NCI-H226 (cell line): ENCODE measurements at regions not wholly inside any gene's neighbourhood (a gene's known extent, or its start where the extent isn't known, plus 50 kb on each side); places are given as distances from the start of the nearest gene placed in this dataset.

ENCODE experiments used
- DNase-seq: peaks from one replicate; pipeline ENCODE4 v3.0.0-alpha.2; 2015

DNA sequence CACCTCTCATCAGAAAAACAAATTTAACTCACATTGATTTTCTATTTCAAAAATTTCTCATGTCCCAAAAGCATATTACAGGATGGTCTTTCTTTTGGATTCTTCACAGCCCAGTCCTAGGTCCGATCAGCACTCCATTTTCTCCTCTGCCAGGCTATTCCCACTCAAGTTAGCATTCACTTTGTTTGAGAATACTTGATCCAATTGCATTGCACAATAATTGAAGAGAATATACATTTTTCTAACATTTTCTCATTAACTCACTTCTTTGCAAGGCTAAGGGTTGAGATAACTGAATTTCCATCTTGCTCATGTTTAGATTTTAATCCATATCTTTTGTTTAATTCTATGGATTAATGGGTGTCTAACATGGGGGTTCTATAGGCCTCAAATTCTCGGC, 716.1 kb downstream of the QKI start:
- no peak for DNase-seq

DNA sequence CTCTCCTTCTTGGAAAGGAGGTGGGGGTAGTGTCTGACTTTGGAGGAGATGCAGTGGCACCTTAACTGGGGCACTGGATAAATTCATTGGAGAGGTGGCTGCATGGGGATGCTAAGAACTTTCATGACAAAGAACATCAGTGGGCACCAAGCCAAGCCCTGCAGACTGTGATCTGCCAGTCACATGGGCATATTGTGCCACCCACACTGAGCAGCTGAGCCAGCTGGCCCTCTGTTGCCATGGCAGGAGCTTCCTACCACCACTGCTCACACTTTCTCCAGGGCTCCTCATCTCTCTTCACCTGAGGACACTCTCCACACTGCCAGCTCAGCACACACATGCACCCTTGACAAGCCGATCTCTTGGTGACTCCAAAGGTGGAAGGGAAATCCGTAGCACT, 715.6 kb downstream of the QKI start:
- DNase-seq = no peak

DNA sequence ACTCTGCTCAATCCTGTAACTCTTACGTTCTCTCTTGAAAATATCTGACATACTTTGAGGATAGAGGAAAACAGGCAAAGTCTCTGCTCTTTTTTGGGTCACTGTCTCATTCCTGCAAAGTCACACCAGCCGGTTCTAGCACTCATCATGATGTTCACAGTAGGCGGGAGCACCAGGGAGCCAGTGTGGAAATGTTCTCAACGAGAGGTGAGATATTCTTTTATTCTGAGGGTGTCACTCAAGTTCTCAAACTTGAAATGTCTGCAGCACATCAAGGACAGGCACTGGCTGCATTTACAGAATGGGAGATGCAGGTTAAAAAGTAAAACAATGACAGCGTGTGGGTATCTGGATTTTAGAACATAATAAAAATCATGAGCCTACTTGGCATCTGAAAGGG, 714.7 kb downstream of the QKI start:
- no peak for DNase-seq

DNA sequence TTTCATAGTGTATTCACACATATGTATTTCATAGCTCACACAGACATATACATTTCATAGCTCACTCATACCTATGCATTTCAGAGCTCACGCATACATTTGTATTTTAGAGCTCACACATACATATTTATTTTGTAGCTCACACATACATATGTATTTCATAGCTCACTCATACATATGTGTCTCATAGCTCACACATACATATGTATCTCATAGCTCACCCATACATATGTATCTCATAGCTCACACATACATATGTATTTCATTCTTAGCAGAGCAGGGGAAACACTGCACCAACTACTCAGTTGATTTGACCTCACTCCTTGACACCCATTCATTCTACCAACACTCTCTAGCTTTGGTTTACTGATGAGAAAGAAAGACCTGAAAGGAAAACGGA, 713.6 kb downstream of the QKI start:
- no peak for DNase-seq

DNA sequence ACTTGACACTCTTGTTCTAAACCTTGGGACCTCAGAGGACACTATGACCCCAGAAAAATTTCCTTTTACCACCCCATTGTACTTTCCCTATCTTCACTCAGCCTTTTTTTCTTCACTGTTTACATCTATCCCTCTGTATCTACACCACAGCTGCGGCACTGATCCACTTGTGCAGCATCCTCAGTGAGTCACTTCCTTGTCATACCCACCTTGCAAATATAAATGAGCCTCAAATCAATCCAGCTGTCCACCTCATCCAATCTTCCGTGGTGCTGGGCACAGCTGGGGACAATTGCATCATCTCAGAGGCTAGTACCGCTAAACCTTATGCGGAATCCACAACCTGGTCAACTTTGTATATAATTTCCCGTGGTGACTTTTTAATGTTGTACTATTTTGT, 710.5 kb downstream of the QKI start:
- DNase-seq = no peak

DNA sequence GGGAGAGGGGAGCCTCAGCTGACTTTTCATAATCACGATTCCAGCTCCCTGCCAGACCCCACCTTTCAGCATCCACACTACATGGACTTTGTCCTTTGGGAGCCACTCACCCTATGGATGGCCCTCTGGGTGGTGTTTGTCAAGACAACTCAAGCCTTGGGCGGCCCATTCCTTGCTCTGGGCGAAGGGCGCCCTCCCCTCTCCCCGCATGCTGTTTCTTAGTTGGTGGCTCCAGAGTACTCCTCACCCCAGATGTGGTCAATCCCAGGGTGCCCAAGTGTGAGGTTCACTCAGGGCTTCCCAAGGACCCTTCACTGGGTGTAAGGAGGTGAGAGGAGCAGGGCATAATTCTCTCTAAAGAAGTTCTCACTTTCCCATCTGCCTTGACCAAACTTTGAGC, 710.0 kb downstream of the QKI start:
- DNase-seq = no peak

DNA sequence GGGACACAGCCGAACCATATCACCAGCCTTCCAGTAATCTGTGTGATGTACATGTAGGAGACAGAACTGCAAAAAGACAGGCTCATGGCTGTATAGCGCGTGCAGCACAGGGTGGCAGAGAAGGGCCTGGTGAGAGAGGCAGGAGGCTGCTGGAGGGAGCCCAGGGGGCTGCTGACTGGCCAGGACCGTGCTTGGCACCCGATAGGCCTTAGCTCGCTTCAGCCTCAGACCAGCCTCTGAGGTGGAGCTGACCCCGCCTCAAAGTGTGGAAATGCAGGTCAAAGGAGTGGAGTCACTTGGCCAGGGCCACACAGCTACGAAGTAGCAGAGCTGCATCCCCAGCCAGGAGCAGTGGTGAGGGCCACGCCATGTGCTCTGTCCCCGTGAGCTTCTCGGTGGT, 707.6 kb downstream of the QKI start:
- DNase-seq = no peak

DNA sequence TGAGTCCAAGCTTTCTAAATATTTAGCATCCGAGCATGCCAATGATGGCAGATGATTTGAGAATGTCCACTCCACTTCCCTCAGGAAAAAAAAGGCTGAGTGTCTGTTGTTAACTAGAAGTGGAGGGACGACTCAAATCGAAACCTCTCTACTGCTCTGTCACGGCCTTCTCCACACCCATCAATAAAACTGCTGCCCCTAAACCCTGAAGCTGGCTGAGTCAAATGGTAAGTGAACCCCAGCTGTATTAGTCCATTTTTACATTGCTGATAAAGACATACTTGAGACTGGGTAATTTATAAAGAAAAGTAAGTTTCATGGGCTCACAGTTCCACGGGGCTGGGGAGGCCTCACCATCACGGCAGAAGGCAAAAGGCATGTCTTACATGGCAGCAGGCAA, 707.0 kb downstream of the QKI start:
- no peak for DNase-seq

DNA sequence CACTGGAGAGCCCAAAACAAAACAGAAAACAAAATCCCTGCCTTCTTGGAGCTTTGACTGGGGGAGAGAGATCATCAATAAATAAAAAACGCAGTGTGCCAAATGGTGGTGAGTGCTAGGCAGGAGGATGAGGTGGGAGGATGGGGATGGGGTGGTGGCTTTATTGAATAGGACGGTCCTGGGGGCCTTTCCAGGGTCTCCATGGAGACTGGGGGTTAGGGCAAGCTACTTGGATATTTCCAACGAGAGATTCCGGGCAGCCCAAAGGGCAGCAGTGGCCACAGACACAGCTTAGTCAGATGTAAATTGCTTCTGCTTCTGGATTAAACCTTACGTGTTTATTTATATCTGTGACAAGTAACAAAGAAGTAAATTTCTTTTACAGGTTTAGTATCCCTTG, 700.1 kb downstream of the QKI start:
- DNase-seq = no peak

DNA sequence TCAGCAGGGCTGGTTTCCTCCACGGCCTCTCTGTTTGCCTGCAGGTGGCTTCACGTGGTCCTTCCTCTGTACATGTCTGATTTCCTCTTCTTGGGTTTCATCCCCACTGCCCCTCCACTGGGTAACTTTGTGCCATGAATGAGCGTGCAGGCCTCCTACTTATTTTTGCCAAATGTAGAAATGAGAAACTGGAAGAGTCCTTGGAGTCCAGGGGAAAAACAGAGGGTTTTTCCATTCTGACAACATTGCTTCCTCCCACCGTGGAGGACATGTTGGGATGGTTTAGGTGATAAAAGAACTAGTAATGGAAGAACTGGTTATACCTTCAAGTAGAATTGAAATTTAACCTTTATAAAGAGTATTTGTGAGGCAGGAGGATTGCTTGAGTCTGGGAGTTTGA, 699.5 kb downstream of the QKI start:
- no peak for DNase-seq

DNA sequence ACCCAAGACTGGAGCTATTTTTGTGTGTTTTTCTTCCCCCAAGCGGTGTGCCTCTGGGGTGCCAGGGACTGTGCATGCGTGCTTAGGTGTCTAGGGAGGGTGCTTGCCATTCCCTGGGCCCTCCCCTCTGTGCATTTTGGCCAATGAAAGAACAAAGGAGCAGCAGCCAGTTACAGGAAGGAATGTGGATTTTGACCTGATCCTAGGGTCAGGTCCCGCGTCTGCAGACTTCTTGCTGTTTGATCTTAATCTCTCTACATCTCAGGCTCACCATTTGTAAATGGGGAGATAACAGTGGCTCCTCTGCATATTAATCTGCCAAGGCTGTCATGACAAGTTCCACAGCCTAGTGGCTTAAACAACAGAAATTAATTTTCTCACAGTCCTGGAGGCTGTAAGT, 699.1 kb downstream of the QKI start:
- no peak for DNase-seq

DNA sequence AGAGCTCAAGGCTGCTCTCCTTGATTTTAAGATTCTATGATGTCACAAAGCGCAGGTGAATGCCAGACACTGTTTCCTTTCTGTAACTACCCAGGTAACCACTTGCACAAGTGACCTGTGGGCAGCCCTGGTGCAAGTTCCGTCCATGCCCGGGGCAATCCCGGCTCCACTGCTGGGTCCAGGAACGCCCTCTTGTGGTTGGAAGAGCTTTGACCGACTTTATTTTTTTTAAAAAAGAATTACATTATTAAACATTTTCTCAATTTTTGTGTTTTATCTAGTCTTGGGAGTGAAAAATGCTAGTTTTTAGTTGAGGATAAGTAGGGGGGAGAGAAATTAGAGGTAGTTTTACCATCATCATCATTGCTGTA, 695.2 kb downstream of the QKI start:
- no peak for DNase-seq

DNA sequence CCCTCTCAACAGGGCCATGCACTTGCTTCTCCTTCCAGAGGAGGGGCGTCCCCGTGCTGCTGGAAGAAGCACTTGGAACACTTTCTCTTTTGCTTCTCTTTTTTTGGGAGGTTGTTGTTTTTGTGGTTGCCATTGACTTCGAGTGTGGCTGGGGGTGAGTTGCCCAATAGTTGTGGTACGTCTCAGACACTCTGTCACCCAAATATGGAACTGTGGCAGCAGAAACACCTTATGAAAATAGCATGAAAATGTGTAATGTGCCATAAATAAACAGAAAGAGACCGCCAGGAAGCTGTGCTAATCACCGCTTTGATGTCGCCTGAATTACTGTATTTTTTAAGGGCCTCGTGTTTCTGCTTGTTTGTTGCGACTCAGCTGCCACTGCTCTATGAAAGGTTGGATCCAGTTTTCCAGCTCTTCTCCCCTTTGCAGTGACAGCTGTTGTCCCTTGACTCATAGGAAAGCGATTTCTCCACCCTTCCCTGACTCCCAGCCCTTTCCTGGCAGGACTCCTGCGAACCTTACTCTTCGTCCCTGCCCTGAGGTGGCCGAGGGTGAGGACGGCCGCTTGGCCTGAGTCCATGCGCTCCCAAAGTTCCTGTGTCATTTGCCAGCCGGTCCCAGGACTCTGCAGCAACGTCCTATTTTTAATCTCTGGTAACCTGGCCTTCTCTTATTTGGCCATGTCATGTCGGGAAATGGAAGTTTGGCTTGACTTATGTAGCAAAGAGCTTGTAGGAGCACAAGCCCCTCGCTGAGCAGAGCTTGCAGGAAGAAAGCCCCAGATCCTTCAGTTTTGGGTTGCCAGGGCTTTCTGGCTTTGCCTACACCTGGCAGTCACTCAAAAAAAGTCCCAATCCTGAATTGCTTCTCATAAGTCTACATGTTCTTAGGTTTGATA, 694.6 kb downstream of the QKI start:
- DNase-seq = no peak

DNA sequence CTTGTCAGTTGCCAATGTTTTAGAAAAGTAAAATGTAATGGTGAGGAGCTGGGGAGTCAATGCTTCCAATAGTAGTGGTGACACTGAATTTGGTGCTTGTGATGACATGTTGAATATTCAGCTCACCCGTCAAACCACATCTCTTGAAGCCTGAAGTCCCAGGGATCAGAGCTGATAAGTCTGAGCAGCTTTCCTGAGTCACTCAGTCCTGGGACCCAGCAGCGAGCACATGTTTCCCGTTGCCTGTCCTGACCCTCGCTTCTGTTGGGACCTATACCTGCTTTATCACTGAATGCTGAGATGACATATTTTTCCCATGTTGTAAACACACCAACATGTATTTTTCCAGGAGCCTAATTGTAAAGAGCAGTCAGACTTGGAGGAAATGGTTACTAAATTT, 693.6 kb downstream of the QKI start:
- DNase-seq = no peak

DNA sequence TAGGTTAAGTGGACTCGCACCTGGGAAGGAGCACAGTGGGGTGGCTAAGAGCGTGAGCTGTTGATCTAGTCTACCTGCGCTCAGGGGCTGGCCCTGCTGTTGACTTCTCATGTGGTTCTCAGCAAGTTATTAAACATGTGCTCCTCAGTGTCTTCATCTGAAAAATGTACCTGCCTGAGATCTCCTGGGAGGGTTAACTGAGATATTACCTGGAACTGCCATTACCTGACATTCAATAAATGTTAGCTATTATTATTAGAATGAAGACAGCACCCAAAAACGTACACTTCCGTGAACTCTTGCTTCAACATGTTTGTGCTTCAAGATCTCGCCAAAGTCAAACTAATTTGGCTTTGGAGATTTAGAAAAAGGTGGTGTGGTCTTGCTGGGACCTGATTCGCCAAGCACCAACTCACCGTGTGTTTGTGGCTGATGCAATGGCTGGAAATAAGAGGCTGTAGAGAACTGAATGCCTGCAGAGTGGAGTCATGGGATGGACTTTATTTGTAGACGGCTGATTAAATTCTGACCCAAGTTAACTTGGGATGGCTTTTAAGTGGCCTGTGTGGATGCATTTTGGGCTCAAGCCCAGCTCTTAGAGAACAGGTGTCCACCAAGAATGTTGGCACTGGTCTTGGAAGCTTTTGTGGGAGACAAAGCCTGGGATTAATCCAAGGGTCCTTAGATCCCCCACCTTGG, 692.9 kb downstream of the QKI start:
- DNase-seq = no peak

DNA sequence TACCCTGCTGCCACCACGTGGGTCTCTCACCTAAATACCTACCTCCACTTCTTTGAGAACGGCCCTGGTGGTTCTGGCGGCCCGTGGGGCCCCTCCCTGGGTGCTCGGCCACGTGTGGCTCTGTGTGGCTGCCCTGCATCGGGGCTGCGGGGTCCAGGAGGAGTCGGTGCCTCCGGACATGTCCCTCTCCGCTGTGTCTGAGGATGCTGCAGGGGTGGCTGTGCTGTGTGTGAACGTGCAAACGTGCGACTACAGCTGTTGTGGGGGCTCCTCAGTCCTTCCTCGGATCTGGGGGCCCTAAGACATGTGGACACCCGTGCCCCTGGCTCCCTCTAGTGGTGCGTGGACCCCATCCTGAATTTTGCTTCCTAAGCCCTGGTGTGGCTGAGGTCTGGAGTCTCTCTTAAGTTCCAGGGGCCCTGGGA, 691.8 kb downstream of the QKI start:
- DNase-seq = no peak

DNA sequence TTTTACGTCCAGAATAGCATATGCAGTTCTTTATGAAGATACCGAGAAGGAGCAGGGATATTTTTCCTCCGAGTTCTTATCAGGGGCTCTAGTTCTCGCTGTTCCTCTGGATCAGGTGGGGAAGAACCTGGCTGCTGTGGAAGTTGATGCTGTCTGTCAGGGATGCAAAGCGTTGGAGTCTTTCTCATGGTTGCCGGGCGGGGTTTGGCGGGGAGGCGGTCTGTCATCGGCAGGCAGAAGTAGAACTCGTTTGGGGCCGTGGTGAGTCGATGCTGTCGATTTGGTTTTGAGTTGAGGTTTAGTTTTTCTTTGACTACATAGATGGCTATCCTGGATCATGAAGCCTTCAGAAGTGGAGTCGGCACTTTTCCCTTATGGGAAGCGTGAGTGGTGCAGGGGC, 691.2 kb downstream of the QKI start:
- DNase-seq = no peak

DNA sequence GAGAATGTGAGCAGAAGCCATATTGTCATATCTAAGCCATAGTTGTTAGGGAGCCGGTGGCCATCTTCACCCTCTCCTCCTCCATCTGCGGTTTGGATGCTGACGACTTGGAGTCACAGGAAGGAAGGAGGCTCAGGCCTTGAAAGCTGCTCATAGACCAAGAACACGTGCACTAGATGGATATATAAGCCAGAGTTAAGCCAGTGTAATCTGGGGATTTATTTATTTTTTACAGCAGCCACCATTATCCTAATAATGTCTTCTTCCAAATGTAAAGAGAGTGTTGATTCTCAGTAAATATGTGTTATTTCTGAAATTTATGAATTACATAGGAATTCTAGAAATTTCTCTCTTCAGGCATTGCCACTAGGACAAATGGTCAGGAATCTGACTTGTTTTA, 689.9 kb downstream of the QKI start:
- DNase-seq = no peak

DNA sequence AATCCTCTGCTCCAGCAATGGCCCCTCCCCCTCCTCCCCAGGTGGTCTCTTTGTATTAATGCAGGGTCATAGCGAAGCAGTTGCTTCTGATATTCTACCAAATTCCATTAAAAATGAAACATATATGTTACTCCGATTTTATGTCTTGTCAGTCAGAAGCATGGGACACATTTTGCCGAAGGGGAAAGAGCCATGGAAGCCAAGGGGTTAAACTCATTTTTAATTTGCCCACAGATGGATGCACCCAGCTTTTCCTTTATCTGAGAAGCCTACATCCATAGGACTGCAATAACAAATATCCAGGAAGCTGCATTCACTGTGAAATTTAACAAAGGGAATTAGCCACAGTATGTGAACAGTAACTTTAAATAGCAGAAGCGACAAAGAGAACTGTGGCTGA, 688.2 kb downstream of the QKI start:
- no peak for DNase-seq

DNA sequence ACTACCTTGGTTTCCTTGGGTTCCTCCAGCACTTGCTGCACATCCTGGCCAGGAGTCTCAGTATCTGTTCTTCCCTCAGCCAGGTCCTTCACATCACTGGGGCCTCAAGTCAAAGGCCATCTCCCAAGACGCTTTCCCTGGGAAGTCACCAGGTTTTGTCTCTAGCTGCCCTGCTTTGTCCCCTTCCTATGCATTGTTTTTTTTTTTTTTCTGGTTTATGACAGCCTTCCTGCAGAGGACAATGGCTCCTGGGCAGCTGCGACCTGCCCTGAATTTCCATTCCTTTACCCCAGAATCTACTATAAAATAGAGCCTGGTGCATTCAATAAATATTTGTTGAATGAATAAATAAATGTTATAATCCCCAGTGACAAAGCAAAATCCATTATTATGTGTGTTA, 687.3 kb downstream of the QKI start:
- no peak for DNase-seq

DNA sequence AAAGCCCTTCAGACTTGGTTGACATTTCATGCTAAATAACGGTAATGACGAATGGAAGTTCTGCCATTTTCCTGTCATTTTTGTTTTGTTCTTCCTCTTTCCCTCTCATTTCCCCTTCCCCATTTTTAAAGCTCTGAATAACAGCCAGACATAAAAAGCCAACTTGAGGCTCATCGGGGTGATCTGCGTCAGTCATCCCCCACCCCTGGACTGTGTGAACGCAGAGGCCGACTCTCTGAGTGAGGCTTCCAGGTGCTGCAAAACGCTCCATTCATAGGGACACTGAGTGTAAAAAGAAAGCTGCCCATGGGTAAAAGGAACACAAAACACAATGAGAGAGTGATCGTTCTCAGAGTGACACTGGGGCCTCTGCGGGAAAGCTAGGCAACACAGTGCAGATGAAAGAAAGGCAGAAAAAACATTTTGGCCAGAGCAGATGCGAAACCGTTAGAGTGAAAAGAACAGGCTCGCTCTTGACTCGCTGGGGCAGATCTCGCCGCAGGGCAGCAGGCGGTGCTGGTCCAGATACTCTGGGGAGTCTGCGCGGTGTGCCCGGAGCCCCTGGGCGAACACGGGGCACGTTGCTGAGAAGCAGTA, 684.8 kb downstream of the QKI start:
- no peak for DNase-seq

DNA sequence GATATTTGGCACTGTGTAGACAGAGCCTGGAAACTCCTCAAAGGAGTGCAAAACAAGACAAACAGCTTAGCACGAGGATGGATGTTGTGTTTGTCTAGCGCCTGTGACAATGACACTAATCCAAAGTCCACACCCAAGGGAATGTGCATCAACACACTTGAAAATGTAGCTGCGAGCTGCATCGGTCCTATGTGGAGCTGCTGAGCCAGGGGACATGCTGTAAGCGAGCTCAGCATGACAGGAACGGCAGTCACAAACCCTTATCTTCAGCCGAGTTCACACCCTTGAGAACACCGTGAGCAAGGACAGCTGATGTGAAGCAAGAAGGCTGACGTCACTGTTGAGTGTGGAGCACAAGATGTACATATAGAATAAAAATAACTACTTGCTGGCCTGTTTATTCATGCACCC, 684.3 kb downstream of the QKI start:
- DNase-seq = no peak

DNA sequence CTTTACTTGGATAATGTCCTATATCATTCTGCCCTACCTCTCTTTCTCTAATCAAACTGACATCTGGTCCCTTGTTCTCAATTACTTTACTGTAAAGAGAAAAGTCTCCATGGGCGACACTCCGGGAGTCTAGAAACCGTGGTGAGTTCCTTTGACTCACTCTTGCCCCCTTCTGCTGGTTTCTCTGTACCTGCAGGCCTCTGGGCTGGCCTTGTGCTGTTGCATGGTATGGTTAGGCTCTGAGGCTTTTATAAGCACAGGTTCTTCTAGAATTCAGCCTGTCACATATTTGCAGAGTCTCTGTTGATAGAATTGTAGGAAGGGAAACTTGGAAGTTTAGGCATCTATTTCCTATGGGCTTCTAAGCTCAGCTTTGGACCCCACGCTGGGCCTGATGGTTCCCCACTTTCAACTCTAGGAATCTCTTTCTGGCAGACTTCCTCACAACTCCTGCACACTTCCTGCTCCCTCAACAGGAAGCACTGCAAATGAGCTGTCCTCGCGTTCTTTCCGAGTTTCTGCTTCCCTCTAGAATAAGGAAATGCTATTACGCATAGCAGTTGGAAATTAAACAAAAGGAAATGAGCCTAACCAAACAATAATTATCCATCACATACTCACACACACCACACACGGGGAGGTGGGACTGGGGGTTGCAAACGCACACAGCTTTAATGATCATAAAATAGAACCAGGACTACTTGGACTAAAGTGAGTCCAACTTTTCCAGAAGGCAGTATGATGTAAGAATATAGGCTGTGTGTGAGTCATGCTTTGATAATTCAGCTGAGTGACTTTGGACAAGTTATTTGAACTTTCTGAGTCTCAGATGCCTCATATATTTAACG, 683.3 kb downstream of the QKI start:
- DNase-seq = no peak
